GM21737 (cell line): ENCODE measurements at regions not wholly inside any gene's neighbourhood (a gene's known extent, or its start where the extent isn't known, plus 50 kb on each side); places are given as distances from the start of the nearest gene placed in this dataset.
A peak's percentile ranks its signal among the peaks of the same experiment; 100 is the strongest.

Experiments used
- ATAC-seq: cut with Tn5 transposase; IDR thresholded peaks from one replicate; pipeline ENCODE4 v1.9.1; 2021; ENCODE audit warnings: mild to moderate bottlenecking, moderate library complexity; ENCODE audit not compliant: unreplicated experiment

DNA sequence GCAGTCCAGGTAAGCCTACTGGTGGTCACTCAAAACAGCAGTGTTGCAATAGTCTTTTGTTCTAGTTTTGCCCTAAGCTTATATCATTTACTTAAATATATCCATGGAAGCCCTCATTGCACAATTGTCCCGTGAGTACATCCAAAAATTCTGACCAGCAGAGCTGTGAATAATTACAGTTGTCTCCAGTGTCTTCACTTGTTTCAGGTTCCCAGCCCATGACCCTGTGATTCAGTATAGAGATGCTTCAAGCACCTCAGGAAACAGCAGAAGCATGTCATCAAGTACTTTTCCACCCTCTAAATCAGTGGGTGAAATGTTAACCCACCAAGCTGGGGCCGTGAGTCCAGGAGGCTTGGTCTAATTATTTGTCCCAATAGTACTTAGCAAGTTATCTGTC is 214.9 kb upstream of the RPS6KA3 start:
- no peak for ATAC-seq

GRCh38 chrX:20479896-20480295 is 213.2 kb upstream of the RPS6KA3 start:
- ATAC-seq = no peak

DNA sequence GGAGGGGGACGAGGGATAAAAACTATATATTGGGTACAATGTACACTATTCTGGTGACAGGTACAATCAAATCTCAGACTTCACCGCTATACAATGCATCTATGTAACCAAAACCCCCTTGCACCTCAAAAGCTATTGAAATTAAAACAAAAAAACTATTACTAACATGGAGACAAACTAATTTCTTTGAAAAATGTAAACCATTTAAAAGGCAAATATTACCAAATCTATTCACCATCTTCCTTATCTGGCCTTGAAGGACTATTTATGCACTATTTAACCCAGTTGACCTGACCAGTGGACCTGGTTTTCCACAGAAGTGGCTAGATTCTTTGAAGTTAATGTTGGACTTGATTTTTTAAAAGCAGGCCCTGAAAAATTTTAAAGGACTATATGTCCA is 212.3 kb upstream of the RPS6KA3 start:
- no peak for ATAC-seq

DNA sequence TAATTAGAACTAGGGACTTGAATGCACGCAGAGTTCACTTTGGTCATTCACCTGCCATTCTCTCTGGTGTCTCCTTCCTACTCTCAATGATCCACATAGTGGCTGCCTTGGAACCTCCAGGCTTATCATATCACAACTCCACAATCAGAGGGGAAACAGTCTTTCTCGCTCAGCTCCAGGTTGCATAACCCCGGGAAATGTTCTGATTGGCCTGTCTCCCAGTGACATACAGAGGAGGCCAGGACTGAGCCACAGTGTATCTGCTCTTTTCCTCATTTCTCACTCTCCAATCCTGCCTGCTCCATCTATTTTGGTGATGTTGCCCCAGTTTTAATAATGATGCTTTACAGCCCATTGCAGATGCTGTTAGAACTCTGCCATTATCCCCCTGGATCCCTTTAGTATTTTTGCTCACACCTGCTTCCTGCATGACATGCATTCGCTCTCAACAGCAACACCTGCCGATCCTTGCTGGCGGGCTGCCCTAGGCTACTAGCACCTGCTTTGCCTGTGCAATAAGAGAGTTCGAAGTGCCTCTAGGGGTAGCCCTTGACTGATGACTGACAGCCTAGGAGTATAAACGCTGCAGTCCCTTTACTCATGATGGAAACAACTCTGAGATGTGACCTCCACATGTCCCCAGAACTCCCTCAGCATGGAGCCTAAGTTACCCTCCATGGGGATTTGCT is 211.3 kb upstream of the RPS6KA3 start:
- no peak for ATAC-seq

- no peak for ATAC-seq
These were observed 210.5 kb upstream of the RPS6KA3 start for GRCh38 chrX:20477219-20477618.

GRCh38 chrX:20472620-20473258 is 206.0 kb upstream of the RPS6KA3 start:
- ATAC-seq = no peak

- no peak for ATAC-seq
These were observed 205.4 kb upstream of the RPS6KA3 start for GRCh38 chrX:20472148-20472547.

DNA sequence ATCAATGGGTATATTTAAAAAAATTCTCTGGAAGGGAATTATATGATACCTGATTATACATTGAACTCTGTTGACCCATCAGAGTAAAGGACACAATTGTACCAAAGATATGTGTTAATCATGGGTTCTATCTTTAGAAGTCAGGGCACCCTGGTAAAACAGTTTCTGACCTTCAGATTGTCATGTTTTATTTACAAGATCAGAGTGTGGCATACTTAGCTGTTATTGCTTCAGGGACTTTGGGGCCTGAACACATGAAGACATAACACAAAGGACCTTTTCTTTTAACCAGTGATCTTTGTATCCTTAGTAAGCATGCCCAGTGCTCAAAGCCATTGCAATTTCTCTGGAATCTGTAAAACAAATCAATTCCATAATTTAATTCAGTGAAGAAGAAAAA is 204.8 kb upstream of the RPS6KA3 start:
- no peak for ATAC-seq

DNA sequence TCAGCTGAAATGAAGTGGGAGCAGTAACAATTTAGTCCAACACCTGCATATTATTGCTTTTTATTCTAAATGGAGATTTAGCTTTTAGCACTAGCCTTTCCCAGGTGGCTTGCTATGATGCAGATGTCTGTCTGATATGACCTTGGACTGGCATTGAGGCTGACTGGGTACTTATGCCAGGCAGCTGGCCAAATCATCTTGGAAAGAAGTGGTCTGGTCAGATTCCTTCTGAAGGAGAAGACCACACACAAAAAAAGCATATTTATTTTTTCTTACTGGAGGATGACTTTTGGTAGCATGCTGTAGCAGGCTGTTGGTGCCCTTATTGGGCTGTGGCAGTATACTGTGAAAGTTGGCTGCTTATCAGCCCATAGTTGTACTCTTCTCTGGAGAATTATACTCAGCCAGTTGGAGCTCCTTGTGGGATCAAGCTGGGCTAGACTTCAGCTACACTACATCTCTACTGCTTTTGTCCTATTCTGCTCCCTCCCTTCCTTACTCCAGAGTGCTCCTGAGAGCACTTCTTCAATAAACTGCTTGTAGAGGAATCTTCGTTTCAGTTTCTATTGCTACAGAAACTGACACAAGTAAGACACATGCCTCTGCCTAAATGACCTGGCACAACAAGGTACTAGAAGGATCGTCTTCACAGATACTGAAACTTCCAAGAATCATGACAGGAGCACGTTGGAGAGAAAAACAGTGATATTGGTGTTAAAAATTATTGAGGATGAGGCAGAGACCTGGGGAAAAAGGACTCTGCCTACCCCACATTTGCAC is 196.8 kb upstream of the RPS6KA3 start:
- ATAC-seq = no peak

DNA sequence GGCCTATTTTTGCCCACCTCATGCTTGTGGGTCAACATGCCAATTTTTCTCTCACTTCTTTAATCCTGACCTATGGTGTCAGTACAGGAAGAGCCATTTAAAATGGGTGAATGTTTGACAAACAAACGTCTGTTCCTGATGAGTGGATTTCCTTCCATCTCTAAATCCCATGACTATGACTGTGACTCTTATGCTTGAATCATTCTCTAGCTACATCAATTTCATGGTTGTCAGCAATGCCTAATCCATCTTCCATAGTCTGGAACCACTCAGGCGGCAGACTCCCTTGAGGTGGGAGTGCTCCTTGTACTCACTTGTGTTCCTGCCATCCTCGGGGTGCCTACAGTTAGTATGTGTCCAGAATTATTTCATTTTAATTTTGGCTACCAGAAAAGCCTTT is 194.9 kb upstream of the RPS6KA3 start:
- no peak for ATAC-seq

GRCh38 chrX:20461002-20461401 is 194.3 kb upstream of the RPS6KA3 start:
- no peak for ATAC-seq

GRCh38 chrX:20459410-20460350 is 193.0 kb upstream of the RPS6KA3 start:
- ATAC-seq = no peak

GRCh38 chrX:20456971-20457370 is 190.3 kb upstream of the RPS6KA3 start:
- ATAC-seq = no peak

- ATAC-seq = no peak
These were observed 188.3 kb upstream of the RPS6KA3 start for GRCh38 chrX:20455001-20455400.

DNA sequence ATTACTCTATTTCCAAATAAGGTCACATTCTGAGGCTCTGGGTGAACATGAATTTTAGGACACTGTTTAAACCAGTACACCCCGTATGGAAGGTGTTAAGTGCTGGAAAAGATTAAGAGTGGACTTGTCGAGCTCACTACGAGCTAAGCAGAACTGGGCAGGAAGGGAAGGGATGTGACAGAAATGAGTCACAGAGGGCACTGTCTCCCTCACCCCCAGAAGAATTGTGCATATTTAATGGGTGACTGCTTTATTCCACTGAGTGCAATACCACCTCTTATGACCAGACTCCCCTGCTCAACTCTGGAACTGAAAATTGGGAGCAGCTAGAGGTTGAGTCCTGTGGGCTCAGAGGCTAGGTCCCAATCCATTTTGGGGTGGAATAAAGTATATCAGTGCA is 187.4 kb upstream of the RPS6KA3 start:
- no peak for ATAC-seq

DNA sequence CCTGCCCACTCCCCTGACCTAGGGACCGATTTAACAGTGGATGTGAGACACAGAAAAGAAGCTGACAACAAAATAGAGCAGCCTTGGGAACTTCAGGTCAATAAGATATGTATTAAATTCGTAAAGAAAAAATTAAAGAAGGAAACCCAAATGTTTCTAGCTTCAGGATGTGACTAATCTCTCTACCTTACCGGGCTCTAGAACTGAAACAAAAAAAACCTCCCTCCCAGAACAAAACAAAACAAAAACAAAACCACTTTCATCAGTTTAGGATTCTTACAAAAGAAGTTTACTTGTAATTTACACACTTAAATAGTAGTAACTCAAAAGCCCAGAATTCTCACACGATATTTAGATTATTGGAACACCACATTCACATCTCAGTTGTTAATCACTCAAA is 185.8 kb upstream of the RPS6KA3 start:
- ATAC-seq = no peak

GRCh38 chrX:20451929-20452328 is 185.2 kb upstream of the RPS6KA3 start:
- ATAC-seq = no peak

GRCh38 chrX:20445109-20445508 is 178.4 kb upstream of the RPS6KA3 start:
- no peak for ATAC-seq

DNA sequence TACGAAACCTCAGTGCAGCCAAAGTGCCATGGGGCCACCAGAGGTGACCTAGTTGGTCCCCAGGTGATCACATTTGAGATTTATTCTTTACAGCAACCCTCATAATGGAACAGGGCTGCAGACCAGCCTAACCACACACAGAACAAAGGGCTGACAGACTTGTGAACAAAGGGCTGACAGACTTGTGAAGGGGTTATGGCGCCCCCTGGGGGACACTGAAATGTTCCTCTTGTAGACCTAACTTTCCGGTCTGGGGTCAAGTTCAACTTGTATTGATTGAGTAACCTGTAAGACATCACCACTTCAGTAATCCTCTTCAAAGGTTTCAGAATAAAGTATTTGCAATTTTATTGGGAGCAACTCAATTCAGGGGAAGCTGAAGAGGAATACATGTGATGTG is 175.9 kb upstream of the RPS6KA3 start:
- peak; percentile 72 for ATAC-seq

DNA sequence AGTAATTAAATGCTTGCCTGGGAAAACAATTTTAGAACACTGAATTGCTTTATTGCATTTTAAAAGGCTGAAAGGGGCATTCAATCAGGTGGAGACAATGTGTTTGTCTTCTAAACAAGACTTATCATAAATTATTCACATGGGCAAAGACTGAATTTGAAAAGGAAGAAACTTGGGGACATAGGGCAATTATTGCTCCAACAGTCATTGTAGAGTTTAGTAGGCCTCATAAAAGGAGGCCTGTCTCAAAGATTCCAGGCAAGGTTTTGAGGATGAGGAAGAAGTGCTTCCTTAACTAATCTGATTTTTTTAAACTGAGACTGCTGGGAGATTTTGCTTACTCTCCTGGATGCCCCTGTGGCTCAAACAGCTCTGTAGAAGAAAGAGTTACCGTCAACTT is 174.4 kb upstream of the RPS6KA3 start:
- ATAC-seq = no peak
